ENCODE measurements at regions not wholly inside any gene's neighbourhood (a gene's known extent, or its start where the extent isn't known, plus 50 kb on each side); places are given as distances from the start of the nearest gene placed in this dataset.
"Not testable (repeated sequence)": the region's sequence is repeated elsewhere in the genome, so short reads cannot be mapped to it uniquely, and the experiment has no call there.

- no peak for DNase-seq
These were observed 56.3 kb downstream of the SOX14 start for GRCh38 chr3:137820366-137820765.

GRCh38 chr3:137835096-137835495 is 71.0 kb downstream of the SOX14 start:
- DNase-seq: no peak

- no peak for DNase-seq
These were observed 81.1 kb downstream of the SOX14 start for GRCh38 chr3:137845194-137845593.

GRCh38 chr3:137845666-137846065 is 81.6 kb downstream of the SOX14 start:
- DNase-seq: no peak

GRCh38 chr3:137852391-137852830 is 88.3 kb downstream of the SOX14 start:
- DNase-seq: no peak

- DNase-seq: no peak
These were observed 90.6 kb downstream of the SOX14 start for GRCh38 chr3:137854533-137855261.

DNA sequence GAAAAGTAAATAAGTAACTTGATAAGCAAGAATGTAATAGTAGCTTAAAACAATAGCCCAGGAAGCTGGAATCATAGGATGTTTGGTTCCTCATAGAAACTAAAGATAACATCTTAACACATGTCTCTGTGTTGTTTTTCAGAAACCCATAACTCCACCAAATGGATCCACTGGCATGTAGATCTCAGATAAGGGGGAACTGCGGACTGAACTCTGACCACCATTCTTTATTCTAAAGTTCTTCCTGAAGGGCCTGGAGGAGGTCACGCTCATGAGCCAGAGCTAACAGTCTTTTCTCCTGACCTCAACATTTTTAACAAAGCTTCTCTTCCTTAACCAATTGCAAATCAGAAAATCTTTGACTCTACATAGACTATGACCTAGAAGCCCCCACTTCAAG is 101.9 kb downstream of the SOX14 start:
- no peak for DNase-seq

- no peak for DNase-seq
These were observed 102.8 kb downstream of the SOX14 start for GRCh38 chr3:137866933-137867332.

GRCh38 chr3:137867611-137868010 is 103.5 kb downstream of the SOX14 start:
- no peak for DNase-seq

DNA sequence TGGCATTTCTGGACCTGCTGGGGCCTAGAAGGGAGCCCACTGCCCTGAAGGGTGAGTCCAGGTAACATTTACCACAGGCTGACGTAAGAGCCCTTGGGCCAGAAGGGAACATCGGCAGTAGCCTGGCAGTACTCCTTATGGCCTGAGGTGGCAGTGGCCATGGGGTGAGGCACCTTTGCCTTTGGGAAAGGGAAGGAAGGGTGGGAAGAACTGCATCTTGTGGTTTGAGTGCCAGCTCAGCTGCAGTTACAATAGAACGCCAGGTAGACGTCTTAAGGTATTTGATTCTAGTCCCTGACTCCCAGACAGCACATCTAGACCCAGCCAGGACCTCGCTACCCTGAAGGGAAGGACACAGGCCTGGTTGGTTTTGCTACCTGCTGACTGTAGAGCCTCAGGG is 104.9 kb downstream of the SOX14 start:
- DNase-seq: no peak

GRCh38 chr3:137872589-137872988 is 108.5 kb downstream of the SOX14 start:
- not testable (repeated sequence) for DNase-seq

- DNase-seq: not testable (repeated sequence)
These were observed 113.1 kb upstream of the CLDN18 start for GRCh38 chr3:137896842-137897241.

DNA sequence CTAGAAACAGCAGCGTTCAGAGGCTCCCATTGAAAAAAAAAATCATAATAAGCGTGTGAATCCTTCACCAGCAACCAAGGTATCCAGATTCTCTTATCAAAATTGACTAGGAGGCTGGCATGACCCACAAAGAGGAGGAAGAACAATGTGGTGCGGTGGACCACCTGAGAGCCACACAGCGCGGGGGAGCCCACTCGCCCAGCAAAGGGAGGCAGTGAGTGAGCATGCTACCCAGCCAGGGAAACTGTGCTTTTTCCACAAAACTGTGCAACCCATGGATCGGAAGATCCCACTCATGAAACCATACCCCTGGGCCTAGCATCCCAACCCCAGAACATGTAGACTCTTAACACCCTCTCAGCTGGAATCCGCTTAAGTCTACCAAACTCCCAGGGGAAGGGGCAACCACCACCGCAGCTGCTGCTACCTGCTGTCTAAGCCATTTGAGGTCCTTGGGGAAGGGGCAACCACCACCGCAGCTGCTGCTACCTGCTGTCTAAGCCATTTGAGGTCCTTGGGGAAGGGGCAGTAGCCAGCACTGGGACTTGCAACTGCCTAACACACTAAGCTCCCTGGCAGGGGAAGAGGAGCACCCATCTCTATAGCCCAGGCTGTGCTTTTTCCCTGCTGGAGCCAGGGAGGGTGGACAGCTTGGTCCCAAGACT is 102.8 kb upstream of the CLDN18 start:
- no peak for DNase-seq

GRCh38 chr3:137924628-137925027 is 85.3 kb upstream of the CLDN18 start:
- DNase-seq: no peak

DNA sequence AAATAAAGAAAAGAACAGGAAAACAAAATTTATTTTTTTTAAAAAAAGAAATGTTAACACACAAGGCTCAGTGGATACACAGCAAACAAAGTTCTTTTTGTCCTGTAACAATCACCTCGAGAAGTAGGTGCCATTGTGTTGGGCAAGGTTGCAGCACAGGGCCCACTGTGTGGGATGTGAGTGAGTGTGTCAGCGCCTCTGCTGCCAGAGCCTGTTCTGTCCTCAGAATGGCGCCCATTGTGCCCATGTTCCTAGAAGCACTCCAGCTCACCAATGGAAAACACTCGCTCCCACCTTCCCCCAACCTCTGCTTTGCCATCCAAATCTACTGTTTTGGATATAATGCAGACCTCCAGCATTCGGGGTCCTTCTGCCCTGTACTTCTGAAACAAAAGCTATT is 84.9 kb upstream of the CLDN18 start:
- DNase-seq: no peak

GRCh38 chr3:137926991-137927390 is 83.0 kb upstream of the CLDN18 start:
- DNase-seq: no peak

DNA sequence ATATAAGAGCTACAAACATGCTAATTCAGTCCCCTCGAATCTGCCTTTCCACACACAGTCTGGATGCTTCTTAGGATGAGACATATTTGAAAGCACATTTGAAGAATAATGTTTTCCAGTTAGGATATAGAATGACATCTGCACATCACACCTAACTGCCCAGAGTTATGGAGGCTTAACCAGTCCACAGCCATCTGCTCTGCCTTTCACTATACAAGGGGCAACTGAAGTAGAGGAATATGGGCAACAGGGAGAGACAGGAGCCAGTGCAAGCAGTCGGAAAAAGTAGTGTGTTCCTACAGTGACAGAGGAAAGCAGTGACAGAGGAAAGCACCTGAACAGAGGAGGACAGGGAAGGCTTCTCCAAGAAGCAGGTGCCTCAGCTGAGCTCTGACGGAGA is 79.0 kb upstream of the CLDN18 start:
- no peak for DNase-seq

GRCh38 chr3:137938876-137939275 is 71.1 kb upstream of the CLDN18 start:
- DNase-seq: no peak

DNA sequence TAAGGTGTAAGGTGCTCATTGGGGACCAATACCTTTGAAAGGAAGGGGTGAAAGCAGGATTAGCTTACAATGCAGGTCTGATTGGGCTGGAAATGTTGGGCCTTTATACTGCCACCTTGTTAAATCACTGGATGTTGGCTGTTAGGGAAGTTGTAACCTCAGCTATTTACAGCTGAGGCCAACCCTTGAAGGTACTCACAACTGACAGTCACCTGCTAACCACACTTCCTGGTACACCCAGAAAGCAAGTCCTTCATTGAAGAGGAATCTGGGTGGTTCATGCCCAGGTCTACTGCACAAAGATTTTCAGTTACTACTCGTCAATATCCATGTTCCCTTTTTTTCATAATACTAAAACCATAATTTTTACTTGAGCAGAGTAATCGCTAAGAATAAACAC is 65.4 kb upstream of the CLDN18 start:
- DNase-seq: no peak

DNA sequence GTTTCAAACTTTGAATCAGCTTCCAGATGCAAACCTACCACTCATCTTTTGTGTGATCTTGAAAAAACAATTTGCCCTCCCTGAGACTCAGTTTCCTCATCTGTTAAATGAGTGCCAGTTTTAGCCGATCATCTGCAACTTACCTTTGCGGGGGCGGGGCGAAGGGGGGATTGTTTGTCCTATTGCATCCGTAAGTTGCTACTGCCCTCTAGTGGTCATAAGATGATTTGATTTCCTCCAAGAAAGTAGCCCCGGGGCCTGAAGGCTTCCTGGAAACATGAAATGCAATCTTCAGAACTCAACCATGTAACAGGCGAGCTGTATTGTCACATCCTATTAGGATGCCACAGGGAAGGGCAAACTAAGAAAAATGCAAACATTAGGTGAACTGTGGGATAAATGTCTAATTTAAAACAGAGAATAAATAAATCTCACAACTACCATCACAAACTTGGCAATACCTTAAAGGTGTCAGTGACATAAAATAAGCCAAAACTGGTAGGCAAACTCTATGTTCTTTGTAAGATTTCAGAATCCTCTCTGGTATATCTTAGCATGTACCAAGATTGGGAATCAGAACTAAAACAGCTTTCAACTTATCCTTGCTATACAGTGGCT is 63.5 kb upstream of the CLDN18 start:
- DNase-seq: peak; percentile 10

- no peak for DNase-seq
These were observed 62.8 kb upstream of the CLDN18 start for GRCh38 chr3:137947117-137947516.

- no peak for DNase-seq
These were observed 61.4 kb upstream of the CLDN18 start for GRCh38 chr3:137948400-137949072.

DNA sequence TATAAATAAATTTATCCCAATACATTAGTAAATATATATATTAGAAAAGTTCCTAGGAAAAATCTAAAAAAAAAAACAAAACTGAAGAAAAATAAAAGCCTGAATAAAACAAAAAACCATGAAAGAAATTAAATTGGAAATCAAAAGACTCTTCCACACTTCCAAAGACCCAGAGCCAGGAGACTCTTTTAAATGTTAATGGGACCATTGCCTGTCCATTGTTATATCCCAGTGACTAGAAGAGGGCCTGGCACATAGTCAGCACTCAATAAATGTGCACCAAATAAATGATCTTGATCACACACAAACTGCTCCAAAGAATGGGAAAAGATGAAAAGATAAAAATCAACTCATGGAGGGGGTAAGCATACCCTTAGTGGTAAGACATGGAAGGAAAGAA is 51.3 kb upstream of the CLDN18 start:
- no peak for DNase-seq
